ENCODE measurements at regions not wholly inside any gene's neighbourhood (a gene's known extent, or its start where the extent isn't known, plus 50 kb on each side); places are given as distances from the start of the nearest gene placed in this dataset.
A peak's percentile ranks its signal among the peaks of the same experiment; 100 is the strongest.

DNA sequence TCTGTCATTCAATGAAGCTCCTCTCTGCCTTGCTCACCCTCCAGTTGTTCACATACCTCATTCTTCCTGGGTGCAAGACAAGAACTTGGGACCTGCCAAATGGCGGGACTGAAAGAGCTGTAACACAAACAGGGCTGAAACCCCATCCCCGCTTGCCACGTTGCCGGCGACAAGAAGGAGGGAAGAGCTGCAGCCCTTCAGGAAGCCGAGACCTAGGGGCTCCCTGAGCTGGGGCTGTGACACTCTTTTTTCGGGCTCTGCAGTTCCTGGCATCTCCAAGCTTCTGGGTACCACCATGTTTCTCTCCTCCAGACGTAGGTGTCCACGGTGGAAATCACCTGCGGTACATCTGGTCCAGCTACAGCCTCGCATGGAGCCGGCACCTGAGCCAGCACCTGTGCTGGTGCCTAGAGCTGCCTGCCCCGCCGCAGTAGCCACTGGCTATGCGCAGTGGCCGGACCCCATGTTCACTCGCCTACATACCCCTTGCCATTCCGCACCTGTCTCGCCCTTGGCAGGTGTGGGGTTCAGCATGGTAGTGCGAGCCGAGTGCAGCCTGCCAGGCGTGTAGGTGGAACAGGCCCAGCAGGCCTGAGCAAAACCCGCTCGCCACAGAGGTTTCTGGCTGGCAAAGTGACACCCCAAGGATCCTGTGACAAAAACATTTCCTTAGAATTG is 367.0 kb upstream of the NEGR1 start:
- peak in 2 of 6 donors; percentile 6 to 42 for DNase-seq
- Histone ChIP-seq H3K27ac (no peak overlapping the region), H3K27me3 (no peaks in the 10 kb centered on the region), H3K9me3 (no peaks in the 10 kb centered on the region), H3K4me1 (no peaks in the 10 kb centered on the region), H3K36me3 (no peaks in the 10 kb centered on the region), H3K4me3 (no peak overlapping the region)
- no peak for ATAC-seq
- TF ChIP-seq, protein P1, sequence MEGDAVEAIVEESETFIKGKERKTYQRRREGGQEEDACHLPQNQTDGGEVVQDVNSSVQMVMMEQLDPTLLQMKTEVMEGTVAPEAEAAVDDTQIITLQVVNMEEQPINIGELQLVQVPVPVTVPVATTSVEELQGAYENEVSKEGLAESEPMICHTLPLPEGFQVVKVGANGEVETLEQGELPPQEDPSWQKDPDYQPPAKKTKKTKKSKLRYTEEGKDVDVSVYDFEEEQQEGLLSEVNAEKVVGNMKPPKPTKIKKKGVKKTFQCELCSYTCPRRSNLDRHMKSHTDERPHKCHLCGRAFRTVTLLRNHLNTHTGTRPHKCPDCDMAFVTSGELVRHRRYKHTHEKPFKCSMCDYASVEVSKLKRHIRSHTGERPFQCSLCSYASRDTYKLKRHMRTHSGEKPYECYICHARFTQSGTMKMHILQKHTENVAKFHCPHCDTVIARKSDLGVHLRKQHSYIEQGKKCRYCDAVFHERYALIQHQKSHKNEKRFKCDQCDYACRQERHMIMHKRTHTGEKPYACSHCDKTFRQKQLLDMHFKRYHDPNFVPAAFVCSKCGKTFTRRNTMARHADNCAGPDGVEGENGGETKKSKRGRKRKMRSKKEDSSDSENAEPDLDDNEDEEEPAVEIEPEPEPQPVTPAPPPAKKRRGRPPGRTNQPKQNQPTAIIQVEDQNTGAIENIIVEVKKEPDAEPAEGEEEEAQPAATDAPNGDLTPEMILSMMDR (IDR thresholded peaks at IDR 0.05): no peak
- intact Hi-C loops (cut with DNase I): no loop called here
- no peak for FAIRE-seq
- WGBS, 2 donors: 75 to 85% methylated on average over 24 of the region's 24 CpGs

DNA sequence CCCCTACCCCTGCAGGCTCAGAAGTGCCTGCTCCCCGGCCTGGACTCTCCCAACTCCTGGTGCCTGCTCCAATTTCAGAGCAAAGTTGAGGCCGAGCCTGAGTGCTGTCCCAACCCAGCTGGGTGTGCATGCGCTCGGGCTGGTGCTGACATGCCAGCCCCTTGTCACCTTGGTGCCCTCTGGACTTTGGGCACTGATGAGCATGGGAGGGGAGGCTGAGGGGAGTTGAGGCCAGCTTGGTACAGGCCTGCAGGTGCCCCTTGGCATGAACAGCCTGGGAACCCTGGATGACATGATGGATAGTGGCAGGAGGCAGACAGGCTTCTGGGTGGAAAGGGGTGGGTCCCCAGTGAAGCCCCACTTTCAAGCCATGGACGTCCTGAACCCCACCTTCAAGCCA is 366.1 kb upstream of the NEGR1 start:
- Histone ChIP-seq H3K9me3 (no peaks in the 10 kb centered on the region), H3K4me1 (no peaks in the 10 kb centered on the region), H3K27me3 (no peaks in the 10 kb centered on the region), H3K36me3 (no peaks in the 10 kb centered on the region), H3K27ac (no peak overlapping the region), H3K4me3 (no peak overlapping the region)
- intact Hi-C loops (cut with DNase I): no loop called here
- DNase-seq: peak in 2 of 6 donors; percentile 8 to 25
- 41 to 46% methylated on average over 5 of the region's 5 CpGs for WGBS, 2 donors
- no peak for ATAC-seq
- FAIRE-seq: no peak
- TF ChIP-seq, protein P1 (IDR thresholded peaks at IDR 0.05): no peak

DNA sequence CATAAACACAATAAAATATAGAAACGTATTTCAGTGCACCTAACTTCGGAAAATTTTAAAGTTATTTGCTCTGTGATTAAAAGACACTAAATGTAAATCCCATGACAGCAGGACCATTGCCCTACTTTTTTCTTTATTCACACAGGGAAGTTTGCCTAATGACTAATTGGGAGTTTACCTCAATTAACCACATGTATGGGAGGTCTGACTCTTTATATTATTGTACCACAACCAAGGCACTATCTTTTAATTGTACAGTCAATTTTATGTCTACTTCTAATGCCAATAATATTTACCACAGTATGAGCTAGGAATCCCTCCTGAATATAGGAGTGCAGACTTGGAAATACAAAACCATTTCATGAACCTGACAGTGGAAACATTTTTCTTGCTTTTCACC is 360.8 kb upstream of the NEGR1 start:
- no peak for ATAC-seq
- WGBS, 2 donors: 48 to 52% methylated on average over 2 of the region's 2 CpGs
- no peak for FAIRE-seq
- Histone ChIP-seq H3K36me3 (no peaks in the 10 kb centered on the region), H3K27ac (no peak overlapping the region), H3K27me3 (no peaks in the 10 kb centered on the region), H3K4me3 (no peak overlapping the region), H3K4me1 (no peaks in the 10 kb centered on the region), H3K9me3 (no peaks in the 10 kb centered on the region)
- DNase-seq: no peak
- intact Hi-C loops (cut with DNase I): no loop called here
- TF ChIP-seq, protein P1 (IDR thresholded peaks at IDR 0.05): no peak

DNA sequence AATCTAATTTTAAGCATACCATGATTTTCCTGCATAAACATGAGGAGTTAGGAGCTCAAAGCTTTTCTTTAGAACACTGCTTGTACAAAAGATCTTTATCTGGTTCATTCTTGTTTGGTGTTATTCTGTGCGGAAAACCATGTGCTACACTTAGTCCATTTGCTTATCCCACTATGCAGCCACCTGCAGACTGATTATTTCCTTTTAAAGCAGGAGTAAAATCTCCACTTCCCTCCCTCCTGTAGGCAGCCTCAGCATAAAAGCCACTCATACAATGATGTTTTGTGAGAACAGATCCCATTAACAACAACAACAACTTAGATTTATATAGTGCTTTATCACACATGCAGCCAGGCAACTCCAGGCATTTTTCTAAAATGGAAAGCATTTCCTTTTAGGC is 355.3 kb upstream of the NEGR1 start:
- Histone ChIP-seq H3K27ac (no peak overlapping the region), H3K36me3 (no peaks in the 10 kb centered on the region), H3K9me3 (no peaks in the 10 kb centered on the region), H3K4me1 (no peaks in the 10 kb centered on the region), H3K27me3 (no peaks in the 10 kb centered on the region), H3K4me3 (no peak overlapping the region)
- ATAC-seq (no peak), FAIRE-seq (no peak), DNase-seq (no peak)
- 51 to 58% methylated on average over 1 of the region's 1 CpG for whole genome bisulfite sequencing, 2 donors
- intact Hi-C loops (cut with DNase I): no loop called here
- TF ChIP-seq, protein P1 (IDR thresholded peaks at IDR 0.05): no peak

DNA sequence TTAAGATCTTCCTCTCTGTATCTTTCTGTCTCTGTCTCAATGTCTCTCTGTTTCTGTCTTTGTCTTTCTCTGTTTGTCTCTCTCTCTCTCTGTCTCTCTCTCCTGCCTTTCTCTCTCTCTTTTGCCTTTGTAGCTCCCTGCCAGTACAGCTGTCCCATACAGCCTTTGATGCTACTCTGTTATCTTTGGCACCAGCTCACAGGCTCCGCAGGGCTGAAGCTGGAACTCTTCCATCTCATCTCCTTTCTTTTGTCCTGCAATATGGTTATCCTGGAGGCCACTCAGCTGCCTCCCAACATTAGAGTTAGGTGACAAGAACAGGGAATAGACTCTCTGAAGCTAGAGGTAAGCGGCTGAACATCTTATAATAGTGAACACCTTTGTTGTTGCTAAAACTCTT is 354.3 kb upstream of the NEGR1 start:
- intact Hi-C loops (cut with DNase I): no loop called here
- no peaks in the 10 kb centered on the region for H3K4me1 ChIP-seq
- no peaks in the 10 kb centered on the region for H3K9me3 ChIP-seq
- no peak overlapping the region for H3K4me3 ChIP-seq
- H3K27me3 ChIP-seq: peaks cover 0 to 4% (median under 1%) of the 10 kb centered on the region in 4 donors
- DNase-seq (no peak), ATAC-seq (no peak), FAIRE-seq (no peak)
- WGBS, 2 donors: 44 to 58% methylated on average over 2 of the region's 2 CpGs
- TF ChIP-seq, protein P1 (IDR thresholded peaks at IDR 0.05): no peak
- H3K36me3 ChIP-seq: no peaks in the 10 kb centered on the region
- no peak overlapping the region for H3K27ac ChIP-seq

Measured in pancreas (tissue), 10 donors.